HG03039 (cell line): ENCODE measurements at regions not wholly inside any gene's neighbourhood (a gene's known extent, or its start where the extent isn't known, plus 50 kb on each side); places are given as distances from the start of the nearest gene placed in this dataset.

Experiments used
- ATAC-seq: cut with Tn5 transposase; IDR thresholded peaks from one replicate; pipeline ENCODE4 v1.9.1; 2021; ENCODE audit warnings: mild to moderate bottlenecking, moderate library complexity; ENCODE audit not compliant: unreplicated experiment

DNA sequence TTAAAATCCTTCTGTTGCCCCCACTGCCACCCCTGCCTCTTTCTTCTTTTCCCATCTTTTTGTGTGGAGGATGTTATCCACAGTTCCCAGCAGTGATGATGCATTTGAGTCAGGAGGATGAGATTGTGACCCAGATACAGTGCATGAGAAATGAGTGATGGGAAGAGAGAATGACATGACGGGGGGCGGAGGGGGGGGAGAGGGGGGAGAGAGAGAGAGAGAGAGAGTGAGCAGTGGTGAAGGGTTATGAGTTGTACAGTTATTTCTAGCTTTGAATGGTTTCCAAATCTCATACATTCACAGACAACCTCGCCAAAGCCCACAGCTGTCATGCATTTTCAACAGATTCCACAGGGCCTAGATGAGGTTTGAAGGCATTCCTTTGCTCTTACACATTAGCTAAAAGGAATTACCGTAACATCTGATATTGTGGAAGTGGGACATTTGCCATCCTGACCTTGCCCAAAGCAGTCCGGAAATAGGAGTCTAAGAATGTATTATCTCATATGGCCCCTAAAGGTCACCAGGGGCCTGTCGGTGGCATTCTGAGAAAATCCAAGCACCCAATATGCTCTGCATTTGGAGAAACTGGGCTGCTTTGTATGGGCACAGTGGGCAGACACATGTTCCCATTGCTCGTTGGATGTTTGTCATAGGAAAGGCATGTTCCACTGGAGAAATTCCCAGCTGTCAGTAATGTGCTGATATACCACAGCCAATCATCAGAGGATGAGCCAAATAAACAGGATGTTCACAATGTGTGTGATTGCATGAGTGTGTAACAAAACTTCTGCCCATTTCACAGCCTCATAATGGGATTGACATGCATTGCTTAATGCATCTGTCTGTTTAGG, 435.8 kb downstream of the SPRY1 start:
- ATAC-seq, result no peak

DNA sequence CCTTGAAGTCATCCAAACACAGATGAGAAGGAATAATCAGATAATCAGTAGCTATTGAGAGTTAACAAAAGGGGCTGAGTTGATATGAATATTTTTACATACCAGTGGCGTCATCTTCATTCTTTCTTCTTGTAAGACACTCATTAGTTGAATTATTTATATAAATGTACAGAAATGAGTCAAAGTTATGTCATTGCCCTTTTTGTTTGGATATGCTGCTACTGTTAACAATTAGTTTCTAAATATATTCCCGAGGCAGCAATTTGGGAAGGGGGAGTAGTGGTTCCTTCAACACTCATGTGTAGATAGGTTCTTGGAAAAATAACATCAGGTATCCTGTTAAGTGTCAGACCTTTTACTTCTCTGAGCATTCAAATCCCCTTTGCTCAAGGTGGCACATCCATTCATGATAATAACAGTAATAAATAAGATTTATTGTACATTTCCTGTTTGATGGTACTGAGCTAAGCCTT, 436.6 kb downstream of the SPRY1 start:
- ATAC-seq, result no peak

DNA sequence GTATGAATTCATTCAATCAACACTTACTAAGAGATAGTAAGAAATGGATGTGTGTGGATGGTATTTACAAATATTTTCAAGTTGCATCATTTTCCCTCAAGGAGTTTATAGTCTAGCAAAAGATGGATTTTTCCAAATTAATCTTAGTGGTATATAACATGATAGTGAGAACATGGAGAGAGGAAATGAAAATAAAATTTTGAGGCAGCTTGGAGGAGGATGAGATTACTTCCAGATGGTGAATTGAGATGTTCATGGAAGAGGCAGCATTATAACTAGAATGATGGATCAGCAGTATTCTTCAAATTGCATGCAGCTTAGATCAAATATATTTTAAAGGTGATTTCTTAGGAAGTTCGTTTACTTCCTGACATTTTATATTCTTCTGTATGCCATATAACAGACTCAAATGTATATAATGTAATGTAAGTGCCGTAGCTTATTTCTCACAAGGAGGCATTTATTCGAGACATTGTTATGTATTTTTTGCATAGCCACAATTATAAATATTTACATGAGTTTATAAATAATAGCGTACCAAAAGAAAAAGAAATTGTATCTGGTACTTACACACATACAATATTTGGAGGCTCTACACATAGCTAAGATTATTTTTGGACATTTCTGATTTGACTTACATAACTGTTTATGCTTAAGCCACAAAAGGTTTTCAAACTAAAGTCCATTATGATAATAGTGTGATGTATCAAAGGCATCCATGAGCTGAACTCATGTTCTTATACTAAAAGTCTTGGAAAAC, 439.4 kb downstream of the SPRY1 start:
- no peak for ATAC-seq

DNA sequence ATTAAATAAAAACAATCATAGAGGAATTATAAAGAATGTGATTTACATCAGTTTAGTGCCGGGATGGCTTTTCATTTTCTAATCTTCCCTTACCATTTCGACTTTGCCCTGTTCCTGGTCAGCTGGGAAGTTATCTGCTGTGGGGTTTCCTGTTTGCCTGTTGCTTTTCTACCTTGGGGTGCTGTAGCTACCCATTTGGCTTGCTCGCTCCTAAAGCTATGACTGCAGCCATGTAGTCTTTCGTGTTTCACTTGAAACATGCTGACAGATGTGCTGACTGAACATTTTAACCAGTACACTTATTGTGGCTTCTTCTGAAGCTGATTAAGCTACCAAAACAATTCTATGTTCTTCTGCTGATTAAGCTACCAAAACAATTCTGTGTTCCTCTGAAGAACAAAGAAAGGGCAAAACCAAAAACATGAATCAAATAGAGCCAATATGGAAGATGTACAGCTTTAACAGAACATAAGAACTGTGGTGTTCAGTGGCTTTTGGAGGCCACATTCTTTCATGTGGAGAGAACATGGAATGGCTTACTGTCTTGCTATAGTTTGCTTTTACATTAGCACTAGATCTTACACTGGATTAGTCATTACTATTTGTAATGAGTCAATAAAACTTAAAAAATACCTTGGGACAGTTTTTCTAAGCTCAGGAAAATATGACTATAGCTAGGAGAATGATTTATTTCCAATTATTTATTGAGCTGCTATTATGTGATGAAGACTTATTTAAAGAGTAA, 440.4 kb downstream of the SPRY1 start:
- ATAC-seq, result no peak

DNA sequence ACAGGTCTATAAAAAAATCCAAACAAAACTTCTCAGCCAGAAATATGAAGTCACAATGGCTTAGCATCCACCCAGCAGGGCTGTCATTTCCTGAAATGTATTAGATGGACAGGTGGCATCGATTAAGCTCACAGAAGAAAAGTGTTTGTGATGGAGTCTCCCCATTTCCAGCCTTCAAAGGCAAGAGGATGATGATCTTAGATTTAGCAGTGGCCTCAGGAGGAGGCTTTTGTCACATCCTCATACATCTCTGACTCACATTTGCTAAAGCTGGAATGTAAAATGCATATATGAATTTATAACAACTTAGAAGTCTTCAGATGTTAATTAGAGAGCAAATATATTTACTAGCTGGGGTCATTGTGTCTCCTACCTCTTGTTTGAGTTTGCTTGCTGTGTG, 441.9 kb downstream of the SPRY1 start:
- ATAC-seq, result no peak

DNA sequence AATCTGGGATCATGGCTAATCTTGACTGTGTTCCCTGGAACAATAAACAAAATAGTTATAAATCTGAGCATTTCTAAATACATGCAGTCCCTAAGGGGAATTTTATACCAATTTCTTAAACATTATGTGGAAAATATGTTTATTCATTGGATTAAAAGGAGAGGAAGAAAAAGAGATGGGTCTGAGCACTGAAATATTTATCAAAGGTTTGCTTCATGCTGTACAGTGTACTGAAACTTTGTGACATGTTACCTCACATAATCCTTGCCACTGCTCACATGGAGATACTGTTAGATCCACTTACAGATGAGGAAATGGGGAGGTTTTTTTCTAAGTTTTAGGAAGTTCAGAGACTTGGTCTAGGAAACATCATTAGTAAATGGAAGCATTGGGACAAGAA, 443.6 kb downstream of the SPRY1 start:
- no peak for ATAC-seq

DNA sequence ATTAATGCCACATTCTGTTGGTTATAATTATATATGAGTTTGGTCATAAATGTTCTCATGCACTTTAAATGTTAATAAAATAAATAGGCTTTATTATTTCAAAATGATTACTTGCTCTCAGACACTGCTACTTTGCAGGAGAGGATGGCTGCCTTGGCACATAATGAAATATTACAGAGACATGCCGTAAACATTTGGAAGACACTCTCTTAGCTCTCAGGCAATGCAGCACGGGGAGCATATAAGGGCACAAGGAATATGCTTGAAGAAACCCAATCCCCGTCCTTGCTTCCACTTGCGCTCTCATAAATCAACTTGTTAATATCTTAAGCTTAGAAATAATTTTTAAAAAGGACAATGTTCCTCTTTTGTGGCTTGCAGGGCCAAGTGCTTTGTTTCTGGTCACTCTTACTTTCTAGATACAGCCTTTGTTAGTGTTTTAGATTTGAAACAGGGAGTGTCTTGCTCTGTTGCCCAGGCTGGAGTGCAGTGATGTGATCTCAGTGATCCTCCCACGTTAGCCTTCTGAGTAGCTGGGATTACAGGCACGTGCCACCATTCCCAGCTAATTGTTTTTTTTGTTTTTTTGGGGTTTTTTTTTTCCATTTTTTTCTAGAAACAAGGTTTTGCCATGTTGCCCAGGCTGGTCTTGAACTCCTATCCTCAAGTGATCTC, 445.0 kb downstream of the SPRY1 start:
- ATAC-seq, result no peak

DNA sequence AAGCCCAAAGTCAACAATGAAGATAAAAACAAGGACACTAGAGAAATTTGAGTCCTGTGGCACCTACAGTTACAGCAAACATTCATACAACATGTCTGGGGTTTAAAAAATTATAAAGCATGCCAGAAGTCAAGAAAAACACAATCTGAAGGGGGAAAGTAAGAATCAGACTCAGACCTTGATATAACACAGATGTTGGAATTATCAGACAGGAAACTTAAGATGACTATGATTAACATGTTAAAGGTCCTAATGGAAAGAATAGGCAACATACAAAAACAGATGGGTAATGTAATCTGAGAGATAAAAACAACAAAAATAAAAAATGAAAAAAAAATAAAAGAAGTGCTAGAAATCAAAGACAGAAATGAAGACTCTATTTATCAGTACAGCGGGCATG, 446.5 kb downstream of the SPRY1 start:
- ATAC-seq, result no peak

DNA sequence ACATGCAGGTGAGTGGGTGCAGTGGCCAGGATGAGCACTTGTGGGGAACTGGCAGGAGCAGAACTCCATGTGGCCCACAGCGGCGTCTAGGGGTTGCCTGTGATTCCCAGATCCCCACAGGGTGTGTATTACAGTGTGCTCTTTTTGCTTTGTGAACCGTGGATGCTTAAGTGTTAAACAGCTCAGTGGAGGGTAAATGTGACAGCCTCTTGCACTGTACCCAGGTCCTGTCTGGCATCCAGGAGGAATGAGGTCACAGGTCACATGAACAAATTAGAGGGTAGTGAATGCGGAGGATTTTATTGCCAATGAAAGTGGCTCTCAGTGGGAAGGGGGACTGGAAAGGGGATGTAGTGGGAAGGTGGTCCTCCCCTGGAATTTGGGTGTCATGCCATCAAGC, 447.8 kb downstream of the SPRY1 start:
- ATAC-seq, result no peak

DNA sequence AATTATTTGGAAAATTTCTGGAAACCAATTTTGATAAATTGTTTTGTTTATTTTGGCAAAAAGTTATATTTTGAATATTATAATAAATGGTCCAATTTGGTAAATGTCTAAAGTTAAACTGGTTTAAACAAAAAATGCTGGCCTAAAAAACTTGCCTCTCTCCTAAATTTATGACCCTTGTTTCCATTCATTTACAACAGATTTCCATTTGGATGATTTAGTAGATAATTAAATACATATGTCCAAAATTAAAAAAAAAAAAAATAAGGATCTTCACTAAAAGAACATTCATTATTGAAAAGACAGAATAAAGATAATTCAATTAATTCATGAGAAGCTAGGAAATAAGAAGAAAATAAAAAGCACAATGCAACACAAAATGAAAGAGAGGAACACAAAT, 449.5 kb downstream of the SPRY1 start:
- ATAC-seq, result no peak

DNA sequence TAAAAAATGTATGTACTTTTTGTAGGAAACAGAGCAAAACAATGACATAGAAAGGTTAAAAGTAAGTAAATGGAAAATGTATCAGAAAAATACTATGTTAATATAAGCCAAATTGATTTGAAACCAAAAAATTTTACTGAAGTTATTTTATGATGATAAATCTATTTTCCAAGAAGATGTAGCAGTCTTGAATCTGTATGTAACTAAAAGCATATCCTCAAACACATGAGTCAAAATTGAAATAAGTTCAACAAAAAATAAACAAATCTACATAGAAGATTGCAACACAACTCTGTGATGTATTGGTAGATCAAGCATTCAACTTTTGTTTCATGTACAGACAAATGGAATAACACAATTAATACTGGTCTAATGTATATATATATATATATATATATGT, 450.0 kb downstream of the SPRY1 start:
- no peak for ATAC-seq

DNA sequence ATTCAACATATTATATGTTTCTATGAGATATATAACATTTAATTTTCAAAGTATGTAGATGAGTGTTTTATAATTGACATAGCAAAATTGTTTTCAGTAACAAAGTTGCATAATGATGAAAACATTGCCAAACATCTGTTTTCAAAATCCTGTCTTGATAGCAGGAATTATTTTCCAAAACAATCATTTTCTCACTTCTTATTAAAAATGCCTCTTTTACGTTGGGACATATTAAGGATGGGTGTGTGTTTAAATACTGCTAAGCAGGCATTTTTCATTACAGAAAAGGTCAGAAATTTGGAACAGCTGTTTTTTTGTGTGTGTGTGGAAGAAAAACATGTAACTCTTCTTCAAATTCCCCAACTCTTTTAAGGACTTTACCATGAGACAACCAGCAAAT, 452.0 kb downstream of the SPRY1 start:
- no peak for ATAC-seq

DNA sequence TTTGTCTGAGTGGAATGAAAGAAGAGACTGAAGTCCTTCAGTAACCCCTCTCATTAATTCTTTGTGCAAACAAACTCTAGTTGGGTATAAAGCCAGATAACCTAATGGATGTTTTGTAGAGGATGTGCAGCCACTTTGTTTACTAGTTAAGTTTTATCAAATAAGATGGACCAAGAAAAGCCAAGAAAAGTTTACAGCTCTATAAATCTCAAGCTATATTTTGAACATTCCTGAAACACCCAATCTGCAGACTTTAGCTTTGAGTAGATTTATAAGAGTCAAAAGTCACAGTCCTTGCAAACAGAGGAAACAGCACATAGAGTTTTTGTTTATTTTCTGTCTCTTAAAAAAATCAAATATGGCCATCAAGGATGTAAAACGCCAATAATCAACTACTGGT, 452.9 kb downstream of the SPRY1 start:
- no peak for ATAC-seq

DNA sequence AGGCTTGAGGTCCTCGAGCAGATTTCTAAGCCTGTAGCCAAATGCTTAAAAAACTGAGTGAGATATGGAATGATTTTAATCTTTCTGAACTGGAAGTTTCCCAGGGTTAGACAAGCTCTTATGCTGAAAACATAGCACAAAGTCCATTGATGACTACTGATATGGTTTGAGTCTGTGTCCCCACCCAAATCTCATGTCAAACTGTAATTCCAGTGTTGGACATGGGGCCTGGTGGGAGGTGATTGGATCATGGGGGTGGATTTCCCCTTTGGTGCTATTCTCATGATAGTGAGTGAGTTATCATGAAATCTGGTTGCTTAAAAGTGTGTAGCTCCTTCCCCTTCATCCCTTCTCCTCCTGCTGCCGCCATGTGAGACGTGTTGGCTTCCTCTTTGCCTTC, 454.9 kb downstream of the SPRY1 start:
- ATAC-seq, result no peak

DNA sequence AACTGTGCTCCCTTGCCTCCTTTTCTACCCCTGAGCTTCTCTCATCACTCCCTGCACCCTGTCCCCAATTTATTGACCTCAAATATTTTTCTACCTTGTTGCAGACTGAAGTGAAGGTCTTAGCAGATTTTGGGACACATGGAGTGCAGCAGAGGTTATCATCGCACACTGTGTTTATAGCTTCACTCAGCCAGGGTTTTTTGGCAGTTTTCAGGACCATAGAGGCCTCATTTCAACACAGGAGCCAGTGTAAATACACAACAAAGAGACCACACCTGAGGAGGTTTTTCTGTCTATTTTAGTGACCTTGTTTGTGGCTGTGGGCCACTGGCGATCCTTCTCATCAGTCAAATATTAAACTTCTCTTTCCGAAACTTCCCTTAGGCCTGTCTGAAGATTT, 457.1 kb downstream of the SPRY1 start:
- ATAC-seq, result no peak

DNA sequence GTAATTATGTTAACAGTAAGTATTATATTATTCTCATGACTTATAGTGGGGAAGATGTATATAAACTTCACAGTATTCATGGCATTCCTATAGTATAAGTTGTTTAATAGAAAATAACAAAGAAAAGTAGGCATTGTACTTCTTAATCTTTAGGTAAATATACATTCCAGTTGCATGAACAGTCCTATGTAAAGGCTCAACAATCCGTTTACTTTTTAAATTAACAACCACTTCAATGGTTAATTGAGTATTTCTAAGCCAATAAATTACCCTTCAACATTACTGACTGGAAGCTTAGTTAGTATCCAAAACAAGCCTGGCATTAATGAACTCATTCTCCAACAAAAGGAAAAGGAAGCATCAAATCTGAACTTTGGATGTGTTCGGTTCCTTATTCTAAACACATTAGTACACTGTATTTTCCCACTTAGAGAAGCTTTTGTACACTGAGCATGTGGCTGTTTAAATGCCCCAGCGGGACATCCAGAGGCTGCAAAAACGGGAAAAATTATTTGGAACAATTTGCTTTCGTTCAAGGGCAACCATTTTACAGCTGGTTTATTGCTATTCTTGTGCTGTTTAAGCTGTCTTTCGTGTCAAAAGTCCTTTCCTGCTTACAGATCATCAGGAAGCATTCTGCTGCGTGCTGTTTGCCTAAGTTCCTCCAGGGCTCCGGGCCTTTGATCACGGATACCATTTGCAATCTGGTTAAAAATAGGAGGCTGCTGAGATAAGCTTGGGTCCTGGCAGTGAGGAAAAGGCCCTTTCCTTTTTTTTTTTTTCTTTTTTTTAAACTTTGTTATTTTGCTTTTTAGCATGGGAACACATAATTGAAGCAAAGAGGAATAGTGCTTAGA, 460.3 kb downstream of the SPRY1 start:
- ATAC-seq, result no peak

DNA sequence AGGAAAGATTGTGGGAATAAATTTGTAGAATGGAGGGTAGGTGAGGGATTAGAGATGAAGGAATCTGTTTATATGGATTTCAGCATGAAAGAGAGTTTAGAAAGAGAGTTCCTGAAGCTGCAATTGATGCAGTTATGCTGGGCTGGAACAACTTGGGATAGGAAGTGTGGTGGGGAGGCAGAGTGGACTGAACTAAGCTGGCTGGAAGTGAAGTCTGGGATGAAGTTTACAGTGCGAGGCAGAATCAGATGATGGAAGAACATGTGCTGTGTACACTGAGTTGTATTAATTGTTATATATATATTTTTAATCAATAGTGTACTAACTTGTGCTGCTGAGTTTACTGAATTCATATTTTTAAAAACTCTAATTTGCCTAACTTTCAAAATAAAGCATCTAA, 461.9 kb downstream of the SPRY1 start:
- no peak for ATAC-seq

DNA sequence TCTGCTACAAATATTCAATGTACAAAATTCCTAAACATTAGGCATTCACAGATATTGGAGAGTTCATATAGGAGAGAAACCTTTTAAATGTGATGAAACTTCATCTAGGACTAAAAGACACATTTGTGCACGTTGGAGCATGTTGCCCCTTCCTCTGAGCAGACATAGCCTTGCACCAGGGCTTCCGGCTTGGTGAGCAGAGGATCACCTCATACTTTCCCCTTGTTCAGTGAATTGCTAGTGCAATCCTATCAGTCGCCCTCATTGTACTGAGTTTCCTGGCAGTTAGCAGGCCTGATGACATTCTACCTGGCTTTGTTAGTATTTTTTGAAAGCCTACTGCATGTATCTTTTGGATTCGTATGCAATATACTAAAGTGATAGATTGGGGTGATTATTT, 466.2 kb downstream of the SPRY1 start:
- no peak for ATAC-seq

DNA sequence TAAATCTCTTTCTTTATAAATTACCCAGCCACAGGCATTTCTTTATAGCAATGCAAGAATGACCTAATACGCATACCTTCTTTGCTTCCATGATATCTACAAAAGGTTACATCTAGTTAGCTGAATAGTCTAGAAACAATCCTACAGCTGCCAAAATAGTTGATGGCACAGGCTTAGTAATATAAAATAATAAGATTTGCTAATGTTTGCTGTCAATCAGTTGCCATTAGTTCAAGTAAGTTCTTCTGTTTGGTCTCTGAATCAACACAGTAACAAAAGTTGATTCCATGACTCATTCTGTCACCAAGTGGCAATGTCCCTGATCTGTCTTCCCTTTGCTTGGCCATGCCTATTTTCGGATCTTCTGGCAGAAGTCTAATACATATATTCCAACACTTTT, 470.2 kb downstream of the SPRY1 start:
- no peak for ATAC-seq

DNA sequence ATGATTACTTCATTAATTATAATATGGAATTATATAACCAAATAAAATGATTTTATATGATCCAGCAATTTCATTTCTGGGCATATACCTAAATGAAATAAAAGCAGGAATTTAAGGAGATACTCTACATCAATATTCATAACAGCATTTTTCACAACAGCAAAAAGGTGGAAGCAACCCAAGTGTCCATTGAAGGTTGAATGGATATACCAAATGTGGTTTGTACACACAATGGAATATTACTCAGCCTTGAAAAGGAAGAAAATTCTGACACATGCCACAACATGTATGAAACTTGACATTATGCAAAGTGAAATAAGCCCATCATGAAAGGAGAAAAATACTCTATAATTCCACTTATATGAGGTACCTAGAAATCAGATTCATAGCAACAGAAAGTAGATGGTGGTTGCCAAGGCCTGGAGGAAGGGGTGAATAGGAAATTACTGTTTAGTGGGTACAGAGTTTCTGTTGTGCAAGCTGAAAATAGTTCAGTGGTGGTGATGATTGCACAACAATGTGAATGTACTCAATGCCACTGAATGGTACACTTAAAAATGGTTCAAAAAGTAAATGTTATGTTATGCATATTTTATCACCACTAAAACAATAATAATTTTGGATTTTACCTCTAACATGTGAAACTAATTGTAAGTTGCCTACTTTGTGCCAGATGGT, 471.5 kb downstream of the SPRY1 start:
- no peak for ATAC-seq
